ENCODE measurements at regions not wholly inside any gene's neighbourhood (a gene's known extent, or its start where the extent isn't known, plus 50 kb on each side); places are given as distances from the start of the nearest gene placed in this dataset.
A peak's percentile ranks its signal among the peaks of the same experiment; 100 is the strongest.

- Mint-ChIP-seq H3K27me3 (peaks cover 9% of the 10 kb centered on the region), H3K27ac (no peak overlapping the region), H3K4me1 (no peaks in the 10 kb centered on the region), H3K4me3 (no peak overlapping the region), H3K36me3 (no peaks in the 10 kb centered on the region), H3K9me3 (peaks cover 0 to 8% (median 0%) of the 10 kb centered on the region in 7 donors)
- H3K36me3 ChIP-seq (ENCODE audit: control insufficient read depth, insufficient read depth, low read length), result no peaks in the 10 kb centered on the region
- DNase-seq, result no peak
- no peak for ATAC-seq (ENCODE audit: low read depth in 2 of 2)
- H3K4me3 ChIP-seq (ENCODE audit: low read depth, low read length), result no peak overlapping the region
- H3K4me1 ChIP-seq (ENCODE audit: control insufficient read depth, insufficient read depth, low read length, poor library complexity, severe bottlenecking), result no peaks in the 10 kb centered on the region
- no peak overlapping the region for H3K27ac ChIP-seq (ENCODE audit: insufficient read depth, low read length, poor library complexity, severe bottlenecking)
- peaks cover 0 to 4% of the 10 kb centered on the region in 2 experiments for H3K9me3 ChIP-seq (ENCODE audit: control insufficient read depth in 2 of 2, low read length in 2 of 2)
- peaks cover 2% of the 10 kb centered on the region for H3K27me3 ChIP-seq (ENCODE audit: control insufficient read depth, insufficient read depth, low read length)
These were observed 543.3 kb downstream of the MATN1 start for GRCh38 chr1:30179942-30180543.

DNA sequence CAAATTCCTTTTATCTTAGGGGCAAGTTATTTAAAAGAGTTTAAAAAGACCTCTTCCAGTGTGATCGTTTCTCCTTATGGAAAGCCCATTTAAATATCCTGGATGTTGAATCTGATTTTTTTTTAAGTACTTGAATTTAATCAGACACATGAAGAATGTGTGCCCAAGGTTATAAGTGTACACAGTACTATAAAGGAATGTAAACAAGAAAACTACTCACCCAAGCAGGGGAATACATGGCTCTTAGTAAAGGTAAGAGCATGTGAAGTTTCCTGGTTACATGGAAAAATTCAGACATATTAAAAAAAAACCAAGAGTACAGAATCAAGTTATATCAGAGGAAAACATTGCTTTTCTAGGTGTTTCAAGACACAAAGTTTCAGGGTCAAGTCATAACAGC is 546.9 kb downstream of the MATN1 start:
- H3K4me3 Mint-ChIP-seq, result no peak overlapping the region
- H3K9me3 Mint-ChIP-seq, result peaks cover 0 to 9% (median 1%) of the 10 kb centered on the region in 7 donors
- peaks cover 2% of the 10 kb centered on the region for H3K27me3 ChIP-seq (ENCODE audit: control insufficient read depth, insufficient read depth, low read length)
- no peaks in the 10 kb centered on the region for H3K4me1 ChIP-seq (ENCODE audit: control insufficient read depth, insufficient read depth, low read length, poor library complexity, severe bottlenecking)
- DNase-seq (no peak), ATAC-seq (ENCODE audit: low read depth in 2 of 2) (no peak)
- peaks cover 24% of the 10 kb centered on the region for H3K27me3 Mint-ChIP-seq
- H3K9me3 ChIP-seq (ENCODE audit: control insufficient read depth in 2 of 2, low read length in 2 of 2), result peaks cover 0 to 4% of the 10 kb centered on the region in 2 experiments
- no peak overlapping the region for H3K4me3 ChIP-seq (ENCODE audit: low read depth, low read length)
- H3K36me3 Mint-ChIP-seq, result no peaks in the 10 kb centered on the region
- H3K27ac ChIP-seq (ENCODE audit: insufficient read depth, low read length, poor library complexity, severe bottlenecking), result no peak overlapping the region
- no peaks in the 10 kb centered on the region for H3K36me3 ChIP-seq (ENCODE audit: control insufficient read depth, insufficient read depth, low read length)
- H3K4me1 Mint-ChIP-seq, result no peaks in the 10 kb centered on the region
- no peak overlapping the region for H3K27ac Mint-ChIP-seq

DNA sequence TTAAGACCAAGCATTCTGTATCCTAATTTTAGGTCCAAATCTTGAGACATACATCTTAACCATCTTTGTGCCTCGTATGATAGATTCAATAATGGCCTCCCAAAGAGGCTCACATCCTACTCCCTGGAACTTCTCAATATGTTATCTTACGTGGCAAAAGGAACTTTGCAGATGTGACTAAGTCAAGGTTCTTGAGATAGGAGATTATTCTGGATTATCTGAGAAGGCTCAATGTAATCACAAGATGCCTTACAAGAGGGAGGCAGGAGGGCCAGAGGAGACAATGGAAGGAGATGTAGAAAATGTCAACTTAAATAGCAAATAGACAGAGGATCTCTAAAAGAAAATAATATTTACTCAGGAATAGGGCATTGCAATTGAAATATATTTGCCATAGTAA is 548.9 kb downstream of the MATN1 start:
- H3K9me3 ChIP-seq (ENCODE audit: control insufficient read depth in 2 of 2, low read length in 2 of 2), result peaks cover 0 to 4% of the 10 kb centered on the region in 2 experiments
- H3K27ac ChIP-seq (ENCODE audit: insufficient read depth, low read length, poor library complexity, severe bottlenecking), result no peak overlapping the region
- H3K4me3 ChIP-seq (ENCODE audit: low read depth, low read length), result no peak overlapping the region
- Mint-ChIP-seq H3K9me3 (peaks cover 0 to 5% (median 0%) of the 10 kb centered on the region in 7 donors), H3K27ac (no peak overlapping the region), H3K4me1 (no peaks in the 10 kb centered on the region), H3K4me3 (peak overlapping the region in 1 of 4 donors; percentile 54), H3K36me3 (no peaks in the 10 kb centered on the region), H3K27me3 (peaks cover 24% of the 10 kb centered on the region)
- H3K27me3 ChIP-seq (ENCODE audit: control insufficient read depth, insufficient read depth, low read length), result peaks cover 2% of the 10 kb centered on the region
- no peaks in the 10 kb centered on the region for H3K4me1 ChIP-seq (ENCODE audit: control insufficient read depth, insufficient read depth, low read length, poor library complexity, severe bottlenecking)
- DNase-seq (no peak), ATAC-seq (ENCODE audit: low read depth in 2 of 2) (no peak)
- no peaks in the 10 kb centered on the region for H3K36me3 ChIP-seq (ENCODE audit: control insufficient read depth, insufficient read depth, low read length)

- H3K4me3 Mint-ChIP-seq, result no peak overlapping the region
- H3K36me3 ChIP-seq (ENCODE audit: control insufficient read depth, insufficient read depth, low read length), result no peaks in the 10 kb centered on the region
- H3K27ac Mint-ChIP-seq, result no peak overlapping the region
- H3K9me3 ChIP-seq (ENCODE audit: control insufficient read depth in 2 of 2, low read length in 2 of 2), result peaks cover 0 to 4% of the 10 kb centered on the region in 2 experiments
- peaks cover 29% of the 10 kb centered on the region for H3K27me3 Mint-ChIP-seq
- H3K9me3 Mint-ChIP-seq, result peaks cover 0 to 3% (median 0%) of the 10 kb centered on the region in 7 donors
- DNase-seq, result no peak
- no peaks in the 10 kb centered on the region for H3K4me1 ChIP-seq (ENCODE audit: control insufficient read depth, insufficient read depth, low read length, poor library complexity, severe bottlenecking)
- no peaks in the 10 kb centered on the region for H3K36me3 Mint-ChIP-seq
- no peak overlapping the region for H3K4me3 ChIP-seq (ENCODE audit: low read depth, low read length)
- no peaks in the 10 kb centered on the region for H3K4me1 Mint-ChIP-seq
- no peak for ATAC-seq (ENCODE audit: low read depth in 2 of 2)
- no peak overlapping the region for H3K27ac ChIP-seq (ENCODE audit: insufficient read depth, low read length, poor library complexity, severe bottlenecking)
- peaks cover 2% of the 10 kb centered on the region for H3K27me3 ChIP-seq (ENCODE audit: control insufficient read depth, insufficient read depth, low read length)
These were observed 549.8 kb downstream of the MATN1 start for GRCh38 chr1:30173560-30173959.

DNA sequence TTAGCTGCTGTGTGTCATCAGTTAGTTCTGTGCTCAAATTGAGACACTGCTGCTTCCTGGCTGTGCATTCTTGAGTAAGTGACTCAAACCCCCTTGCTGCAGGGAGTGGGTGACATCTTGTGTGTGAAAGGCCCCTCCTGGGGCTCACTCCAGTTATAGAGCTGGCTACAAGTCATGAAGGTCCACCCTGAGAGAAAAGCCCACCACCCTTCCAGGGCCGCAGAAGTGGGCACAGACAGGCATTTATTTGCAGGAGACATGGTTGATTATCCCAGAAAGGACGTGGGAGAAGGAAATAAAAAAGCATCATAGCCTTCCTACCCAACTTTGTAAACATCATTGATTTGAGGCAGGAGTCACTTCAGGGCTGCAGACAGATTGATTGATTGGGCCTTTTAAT is 550.6 kb downstream of the MATN1 start:
- DNase-seq (no peak), ATAC-seq (ENCODE audit: low read depth in 2 of 2) (no peak)
- Histone ChIP-seq H3K4me1 (ENCODE audit: control insufficient read depth, insufficient read depth, low read length, poor library complexity, severe bottlenecking) (no peaks in the 10 kb centered on the region), H3K4me3 (ENCODE audit: low read depth, low read length) (no peak overlapping the region), H3K27me3 (ENCODE audit: control insufficient read depth, insufficient read depth, low read length) (peaks cover 2% of the 10 kb centered on the region), H3K36me3 (ENCODE audit: control insufficient read depth, insufficient read depth, low read length) (no peaks in the 10 kb centered on the region), H3K9me3 (ENCODE audit: control insufficient read depth in 2 of 2, low read length in 2 of 2) (no peaks in the 10 kb centered on the region), H3K27ac (ENCODE audit: insufficient read depth, low read length, poor library complexity, severe bottlenecking) (no peak overlapping the region)
- Mint-ChIP-seq H3K27me3 (peaks cover 29% of the 10 kb centered on the region), H3K27ac (no peak overlapping the region), H3K4me3 (no peak overlapping the region), H3K36me3 (no peaks in the 10 kb centered on the region), H3K4me1 (no peaks in the 10 kb centered on the region), H3K9me3 (peaks cover 0 to 3% (median 0%) of the 10 kb centered on the region in 7 donors)

GRCh38 chr1:30172299-30172694 is 551.1 kb downstream of the MATN1 start:
- H3K9me3 Mint-ChIP-seq, result peaks cover 0 to 2% (median 0%) of the 10 kb centered on the region in 7 donors
- no peak for DNase-seq
- Histone ChIP-seq H3K9me3 (ENCODE audit: control insufficient read depth in 2 of 2, low read length in 2 of 2) (no peaks in the 10 kb centered on the region), H3K4me3 (ENCODE audit: low read depth, low read length) (no peak overlapping the region), H3K27me3 (ENCODE audit: control insufficient read depth, insufficient read depth, low read length) (peaks cover 2% of the 10 kb centered on the region), H3K4me1 (ENCODE audit: control insufficient read depth, insufficient read depth, low read length, poor library complexity, severe bottlenecking) (no peaks in the 10 kb centered on the region), H3K27ac (ENCODE audit: insufficient read depth, low read length, poor library complexity, severe bottlenecking) (no peak overlapping the region), H3K36me3 (ENCODE audit: control insufficient read depth, insufficient read depth, low read length) (no peaks in the 10 kb centered on the region)
- peaks cover 32% of the 10 kb centered on the region for H3K27me3 Mint-ChIP-seq
- no peaks in the 10 kb centered on the region for H3K4me1 Mint-ChIP-seq
- H3K4me3 Mint-ChIP-seq, result no peak overlapping the region
- no peak overlapping the region for H3K27ac Mint-ChIP-seq
- no peak for ATAC-seq (ENCODE audit: low read depth in 2 of 2)
- no peaks in the 10 kb centered on the region for H3K36me3 Mint-ChIP-seq

- no peak overlapping the region for H3K27ac Mint-ChIP-seq
- H3K36me3 Mint-ChIP-seq, result no peaks in the 10 kb centered on the region
- no peaks in the 10 kb centered on the region for H3K4me1 Mint-ChIP-seq
- peaks cover 0 to 2% (median 0%) of the 10 kb centered on the region in 7 donors for H3K9me3 Mint-ChIP-seq
- Histone ChIP-seq H3K36me3 (ENCODE audit: control insufficient read depth, insufficient read depth, low read length) (no peaks in the 10 kb centered on the region), H3K27me3 (ENCODE audit: control insufficient read depth, insufficient read depth, low read length) (peaks cover 2% of the 10 kb centered on the region), H3K27ac (ENCODE audit: insufficient read depth, low read length, poor library complexity, severe bottlenecking) (no peak overlapping the region), H3K9me3 (ENCODE audit: control insufficient read depth in 2 of 2, low read length in 2 of 2) (no peaks in the 10 kb centered on the region), H3K4me1 (ENCODE audit: control insufficient read depth, insufficient read depth, low read length, poor library complexity, severe bottlenecking) (no peaks in the 10 kb centered on the region), H3K4me3 (ENCODE audit: low read depth, low read length) (no peak overlapping the region)
- peaks cover 31% of the 10 kb centered on the region for H3K27me3 Mint-ChIP-seq
- DNase-seq (no peak), ATAC-seq (ENCODE audit: low read depth in 2 of 2) (no peak)
- H3K4me3 Mint-ChIP-seq, result no peak overlapping the region
These were observed 551.7 kb downstream of the MATN1 start for GRCh38 chr1:30171537-30172298.

DNA sequence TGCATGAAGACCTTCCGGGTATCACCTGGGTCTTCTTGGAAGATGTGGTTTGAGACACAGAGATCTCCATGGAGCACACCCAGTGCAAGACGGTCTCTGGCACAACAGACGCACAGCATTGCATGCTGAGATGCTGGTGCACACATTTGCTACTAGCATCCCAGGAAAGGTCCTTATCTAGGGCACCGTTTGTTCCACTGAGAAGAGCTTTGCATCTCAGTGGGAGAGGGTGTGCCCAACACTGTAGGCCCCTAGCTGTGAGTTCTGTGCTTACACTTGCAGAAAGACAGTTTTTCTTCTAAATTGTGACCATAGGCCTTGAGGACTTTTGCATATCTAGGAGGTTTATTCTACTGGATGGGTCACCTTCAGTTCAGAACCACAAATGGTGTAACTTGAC is 554.1 kb downstream of the MATN1 start:
- Histone ChIP-seq H3K36me3 (ENCODE audit: control insufficient read depth, insufficient read depth, low read length) (no peaks in the 10 kb centered on the region), H3K27ac (ENCODE audit: insufficient read depth, low read length, poor library complexity, severe bottlenecking) (no peak overlapping the region), H3K4me1 (ENCODE audit: control insufficient read depth, insufficient read depth, low read length, poor library complexity, severe bottlenecking) (no peaks in the 10 kb centered on the region), H3K4me3 (ENCODE audit: low read depth, low read length) (no peak overlapping the region), H3K9me3 (ENCODE audit: control insufficient read depth in 2 of 2, low read length in 2 of 2) (no peaks in the 10 kb centered on the region), H3K27me3 (ENCODE audit: control insufficient read depth, insufficient read depth, low read length) (no peaks in the 10 kb centered on the region)
- Mint-ChIP-seq H3K4me1 (no peaks in the 10 kb centered on the region), H3K27me3 (peaks cover 35% of the 10 kb centered on the region), H3K27ac (no peak overlapping the region), H3K36me3 (no peaks in the 10 kb centered on the region), H3K9me3 (peaks cover 0 to 2% (median 0%) of the 10 kb centered on the region in 7 donors), H3K4me3 (no peak overlapping the region)
- DNase-seq (no peak), ATAC-seq (ENCODE audit: low read depth in 2 of 2) (no peak)
